HG03025 (cell line): ENCODE measurements at regions not wholly inside any gene's neighbourhood (a gene's known extent, or its start where the extent isn't known, plus 50 kb on each side); places are given as distances from the start of the nearest gene placed in this dataset.

Experiments used
- ATAC-seq: cut with Tn5 transposase; IDR thresholded peaks from one replicate; pipeline ENCODE4 v1.9.1; 2021; ENCODE audit warnings: mild to moderate bottlenecking, moderate library complexity; ENCODE audit not compliant: unreplicated experiment, low FRiP score

DNA sequence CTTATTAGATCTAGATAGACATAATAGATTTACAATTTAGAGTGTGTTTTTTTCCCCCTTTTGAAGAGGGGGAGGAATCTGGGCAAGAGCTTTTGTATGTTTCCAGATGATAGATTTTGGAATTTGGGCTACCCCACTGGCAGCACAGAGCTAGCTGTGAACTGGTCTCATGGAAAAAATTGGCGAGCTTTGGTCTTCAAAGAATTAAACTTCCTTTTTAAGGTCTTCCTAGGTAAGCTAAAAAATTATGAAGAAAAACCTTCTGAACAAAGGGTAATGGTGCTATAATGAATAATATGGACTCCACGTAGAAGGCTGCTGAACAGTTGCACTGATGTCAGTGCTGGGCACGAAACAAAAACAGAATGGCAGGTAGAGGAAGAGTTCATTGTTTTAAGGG lies 109.3 kb downstream of the ZIC5 start:
- ATAC-seq: no peak

DNA sequence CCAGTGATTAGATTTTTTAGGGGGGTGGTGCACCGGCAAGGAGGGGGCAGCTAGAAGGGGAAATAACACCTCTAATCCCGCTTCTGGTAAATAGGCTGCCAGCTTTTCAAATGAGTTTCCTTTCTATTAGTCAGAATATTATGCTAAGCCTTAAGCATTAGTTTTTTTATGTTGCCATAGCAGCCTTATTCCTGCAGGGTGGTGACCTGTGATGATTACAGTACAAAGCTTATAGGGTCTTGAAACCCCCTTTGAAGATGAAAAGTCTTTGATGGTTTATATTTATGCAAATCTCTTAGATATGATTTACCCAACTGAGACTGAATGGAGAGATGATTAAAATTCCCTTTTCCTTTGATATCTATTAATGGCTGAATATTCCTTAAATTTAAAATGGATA lies 109.8 kb downstream of the ZIC5 start:
- no peak for ATAC-seq

DNA sequence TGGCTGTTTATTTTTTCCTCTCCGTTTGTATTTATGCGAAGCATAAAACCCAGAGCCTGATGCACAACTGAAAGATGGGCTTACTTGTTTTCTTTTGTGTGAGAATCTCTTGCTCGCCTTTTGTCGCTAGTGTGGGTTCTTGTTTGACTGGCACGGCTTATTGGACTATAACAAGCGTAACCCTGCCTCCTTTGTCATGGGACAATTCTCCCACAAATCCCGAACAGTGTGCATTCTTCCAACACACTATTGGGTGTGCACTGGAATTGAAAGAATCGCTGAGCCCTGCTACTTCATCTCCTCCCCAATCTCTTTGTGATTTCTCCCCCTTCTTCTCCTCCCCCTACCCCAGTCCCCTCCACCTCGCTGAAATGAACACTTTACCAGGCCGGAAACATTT lies 110.8 kb downstream of the ZIC5 start:
- ATAC-seq: no peak

- no peak for ATAC-seq
Measured at GRCh38 chr13:99859178-99860177, 112.1 kb downstream of the ZIC5 start.

DNA sequence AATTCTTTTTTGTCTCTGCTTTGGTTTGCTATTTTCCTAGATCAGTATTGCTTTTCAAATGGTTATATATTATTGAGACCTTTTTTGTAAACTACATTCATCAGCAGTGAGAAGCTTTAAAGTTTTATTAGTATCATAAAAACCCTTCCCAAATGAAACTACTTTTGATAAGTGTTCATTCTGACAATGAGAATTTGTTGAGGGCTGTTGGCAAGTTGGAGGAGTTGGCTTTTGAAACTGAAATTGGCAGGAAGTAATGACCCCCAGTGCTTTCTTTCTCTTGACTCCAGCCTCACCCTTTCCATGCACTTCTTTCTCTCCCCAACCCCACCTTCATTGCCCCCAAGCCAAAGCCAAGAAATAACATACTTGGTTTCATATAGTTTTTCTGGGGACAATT lies 113.8 kb downstream of the ZIC5 start:
- ATAC-seq: no peak

DNA sequence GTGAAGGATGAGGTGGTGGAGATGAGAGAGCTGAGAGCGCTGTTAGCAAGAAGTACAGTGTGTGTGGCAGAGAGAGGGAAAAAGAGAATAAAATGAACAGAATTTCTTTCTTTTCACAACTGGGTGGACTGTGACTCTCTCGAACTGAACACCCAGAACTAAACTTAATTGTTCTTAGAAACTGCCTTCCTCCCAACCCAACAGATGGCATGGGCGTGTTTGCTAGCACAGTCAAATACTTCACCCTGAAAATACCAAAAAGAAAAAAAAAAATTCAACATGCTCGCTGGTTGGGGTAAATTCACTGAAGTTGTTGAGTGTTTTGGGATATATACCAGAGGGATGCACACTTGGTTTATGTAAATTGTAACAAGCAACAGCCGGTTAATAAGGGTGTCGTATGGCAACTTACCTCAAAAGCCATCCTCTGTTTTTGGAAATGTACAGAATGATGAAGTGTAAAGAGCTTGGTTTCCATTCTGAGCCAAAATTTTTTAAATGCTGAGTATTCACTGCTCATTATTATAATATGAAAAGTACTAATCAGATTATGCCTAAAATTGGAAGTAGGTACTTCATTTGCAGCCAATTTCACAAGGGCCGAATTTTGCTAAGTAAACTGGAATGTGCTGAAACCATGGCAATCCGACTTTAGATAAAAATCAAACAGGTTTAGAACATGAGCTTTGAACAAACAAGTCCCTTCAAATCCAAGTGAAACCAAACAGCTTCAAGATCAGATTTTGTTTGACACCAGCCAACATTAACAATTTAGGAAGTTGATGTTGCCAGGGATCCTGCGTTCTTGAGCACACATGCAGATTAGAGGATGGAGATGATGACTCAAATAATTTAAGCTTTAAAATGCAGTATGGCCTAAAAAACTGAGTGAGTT lies 115.8 kb downstream of the ZIC5 start:
- ATAC-seq: no peak

- no peak for ATAC-seq
Measured at GRCh38 chr13:99854366-99854765, 117.2 kb downstream of the ZIC5 start.

GRCh38 chr13:99847318-99847750 lies 124.2 kb downstream of the ZIC5 start:
- ATAC-seq: no peak

- no peak for ATAC-seq
Measured at GRCh38 chr13:99845161-99845874, 126.2 kb downstream of the ZIC5 start.

DNA sequence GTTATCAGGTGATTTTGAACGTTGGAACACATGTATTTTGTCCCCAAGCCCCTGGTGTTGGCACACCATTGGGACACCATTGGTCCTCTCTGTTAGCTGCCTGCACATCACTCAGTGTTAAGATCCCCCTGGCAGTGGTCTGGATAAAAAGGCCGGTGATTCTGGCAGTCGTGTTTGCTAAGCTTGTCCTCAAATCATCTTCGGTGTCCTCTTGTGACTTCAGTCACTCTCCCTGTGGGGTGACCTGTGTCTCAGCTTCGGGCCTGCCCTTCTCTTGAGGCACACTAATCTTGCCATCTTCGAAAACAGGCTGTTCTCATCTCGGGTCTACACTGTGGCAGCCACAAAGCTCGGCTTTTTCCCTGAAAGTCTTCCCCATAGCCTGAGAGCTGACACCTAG lies 127.1 kb downstream of the ZIC5 start:
- ATAC-seq: no peak

DNA sequence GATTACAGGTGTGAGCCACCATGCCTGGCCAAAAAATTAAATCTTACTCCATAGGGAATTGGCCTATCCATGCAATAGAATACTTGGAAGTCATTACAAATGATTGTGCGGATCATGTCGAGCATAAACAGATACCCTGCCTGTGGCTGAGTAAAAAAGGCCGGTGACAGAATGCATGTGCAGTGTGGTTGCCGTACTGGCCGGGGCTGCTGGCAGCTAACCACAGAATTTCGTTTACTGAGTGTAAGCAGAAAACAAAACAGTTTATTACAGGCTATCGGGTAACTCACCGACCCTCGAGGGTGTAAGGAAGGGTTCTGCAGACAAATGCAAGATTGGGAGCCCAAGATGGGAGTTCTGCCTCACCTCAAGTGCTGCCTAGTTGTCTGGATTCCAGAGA lies 127.7 kb downstream of the ZIC5 start:
- no peak for ATAC-seq

- no peak for ATAC-seq
Measured at GRCh38 chr13:99842405-99842804, 129.2 kb downstream of the ZIC5 start.

DNA sequence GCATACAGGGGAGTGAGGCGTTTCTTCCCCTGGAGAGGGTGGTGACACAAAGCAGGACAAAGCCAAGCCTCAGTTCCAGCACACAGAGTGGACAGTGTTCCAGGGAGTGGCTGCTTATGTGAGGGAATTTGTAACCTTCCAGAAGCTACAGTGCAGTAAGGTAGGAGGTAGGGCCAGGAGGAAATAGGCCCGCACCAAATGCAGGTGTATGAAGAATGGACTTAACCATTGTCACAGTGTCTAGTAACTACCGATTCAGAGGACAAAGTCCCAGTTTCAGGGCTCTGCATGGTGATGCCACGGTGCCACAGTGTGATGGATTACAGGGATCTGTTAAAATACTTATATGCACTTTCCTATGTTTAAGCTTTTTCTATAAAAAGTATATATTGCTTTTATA lies 135.3 kb downstream of the ZIC5 start:
- ATAC-seq: no peak

GRCh38 chr13:99835442-99835841 lies 136.1 kb downstream of the ZIC5 start:
- no peak for ATAC-seq

- no peak for ATAC-seq
Measured at GRCh38 chr13:99834246-99834645, 137.3 kb downstream of the ZIC5 start.

DNA sequence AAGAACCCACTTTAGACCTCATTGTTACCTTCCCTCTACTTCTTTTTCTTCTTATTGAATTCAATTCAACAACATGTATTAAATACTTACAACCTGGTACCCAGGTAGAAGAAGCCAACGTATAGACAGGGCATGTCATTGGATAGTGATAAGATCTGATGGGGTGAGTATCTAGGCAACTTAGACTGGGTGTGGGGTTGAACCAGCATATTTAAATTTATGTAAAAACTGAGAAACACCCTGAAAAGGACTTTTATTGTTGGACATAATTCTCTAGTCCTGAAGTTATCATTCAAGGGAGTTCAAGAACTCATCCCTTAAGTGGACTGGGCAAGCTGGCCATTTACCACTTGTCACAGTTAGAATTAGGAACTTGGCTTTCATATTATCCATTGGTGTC lies 139.2 kb downstream of the ZIC5 start:
- ATAC-seq: no peak

DNA sequence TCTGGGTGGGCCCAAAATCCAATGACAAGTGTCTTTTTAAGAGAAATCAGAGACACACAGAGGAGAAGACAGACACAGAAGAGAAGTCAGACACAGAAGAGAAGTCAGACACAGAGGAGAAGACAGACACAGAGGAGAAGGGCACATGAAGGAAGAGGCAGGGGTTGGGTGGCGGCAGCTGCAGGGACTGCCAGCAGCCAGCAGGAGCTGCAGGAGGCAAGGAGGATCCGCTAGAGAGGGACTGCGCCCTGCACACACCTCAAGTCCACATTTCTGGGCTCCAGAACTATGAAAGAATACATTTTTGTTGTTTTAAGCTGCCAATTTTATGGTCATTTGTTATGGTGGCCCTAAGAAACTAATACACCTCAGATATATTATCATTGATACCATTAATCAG lies 140.6 kb downstream of the ZIC5 start:
- ATAC-seq: no peak

- ATAC-seq: no peak
Measured at GRCh38 chr13:99829593-99830239, 141.9 kb downstream of the ZIC5 start.

GRCh38 chr13:99829161-99829560 lies 142.4 kb downstream of the ZIC5 start:
- ATAC-seq: no peak

- ATAC-seq: no peak
Measured at GRCh38 chr13:99828735-99829134, 142.8 kb downstream of the ZIC5 start.
